Fibroblast of mammary gland (primary cell): ENCODE measurements at regions not wholly inside any gene's neighbourhood (a gene's known extent, or its start where the extent isn't known, plus 50 kb on each side); places are given as distances from the start of the nearest gene placed in this dataset.

Source experiments
- DNase-seq: peaks from one replicate; pipeline ENCODE4 v3.0.0-alpha.2; 2010; ENCODE audit warnings: low read depth
- H3K4me3 ChIP-seq: 2 replicates; pipeline ENCODE4 v1.5.1; 2011; ENCODE audit warnings: low read depth, mild to moderate bottlenecking, low read length, moderate library complexity; ENCODE audit not compliant: control insufficient read depth
- TF ChIP-seq, protein P1 (sequence below): conservative IDR thresholded peaks from 2 replicates; pipeline ENCODE4 v1.5.1; 2011; ENCODE audit warnings: low read depth, low read length, inconsistent platforms; ENCODE audit not compliant: control insufficient read depth, insufficient read depth

DNA sequence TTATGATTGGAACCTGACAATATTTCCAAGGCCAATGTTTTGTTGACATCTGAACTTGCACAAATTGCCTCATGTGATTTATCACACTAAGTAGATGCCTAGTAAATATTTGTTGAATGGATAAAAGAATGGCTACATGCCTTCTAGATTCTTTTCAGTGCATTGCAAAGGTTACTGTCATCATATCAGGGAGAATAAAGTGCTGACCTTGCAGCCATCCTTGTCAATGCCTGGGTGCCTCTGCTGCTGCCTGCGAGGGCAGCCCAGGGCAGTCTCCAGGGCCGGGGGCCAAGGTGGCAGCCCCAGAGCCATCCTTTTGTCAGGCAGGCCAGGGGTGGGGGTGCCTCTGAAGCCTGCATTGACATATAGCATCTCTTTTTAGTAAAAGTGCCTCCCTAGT, 325.6 kb upstream of the MTNR1B start:
- no peak overlapping the region for H3K4me3 ChIP-seq
- DNase-seq, result no peak
- TF ChIP-seq, protein P1, sequence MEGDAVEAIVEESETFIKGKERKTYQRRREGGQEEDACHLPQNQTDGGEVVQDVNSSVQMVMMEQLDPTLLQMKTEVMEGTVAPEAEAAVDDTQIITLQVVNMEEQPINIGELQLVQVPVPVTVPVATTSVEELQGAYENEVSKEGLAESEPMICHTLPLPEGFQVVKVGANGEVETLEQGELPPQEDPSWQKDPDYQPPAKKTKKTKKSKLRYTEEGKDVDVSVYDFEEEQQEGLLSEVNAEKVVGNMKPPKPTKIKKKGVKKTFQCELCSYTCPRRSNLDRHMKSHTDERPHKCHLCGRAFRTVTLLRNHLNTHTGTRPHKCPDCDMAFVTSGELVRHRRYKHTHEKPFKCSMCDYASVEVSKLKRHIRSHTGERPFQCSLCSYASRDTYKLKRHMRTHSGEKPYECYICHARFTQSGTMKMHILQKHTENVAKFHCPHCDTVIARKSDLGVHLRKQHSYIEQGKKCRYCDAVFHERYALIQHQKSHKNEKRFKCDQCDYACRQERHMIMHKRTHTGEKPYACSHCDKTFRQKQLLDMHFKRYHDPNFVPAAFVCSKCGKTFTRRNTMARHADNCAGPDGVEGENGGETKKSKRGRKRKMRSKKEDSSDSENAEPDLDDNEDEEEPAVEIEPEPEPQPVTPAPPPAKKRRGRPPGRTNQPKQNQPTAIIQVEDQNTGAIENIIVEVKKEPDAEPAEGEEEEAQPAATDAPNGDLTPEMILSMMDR, result no peak

DNA sequence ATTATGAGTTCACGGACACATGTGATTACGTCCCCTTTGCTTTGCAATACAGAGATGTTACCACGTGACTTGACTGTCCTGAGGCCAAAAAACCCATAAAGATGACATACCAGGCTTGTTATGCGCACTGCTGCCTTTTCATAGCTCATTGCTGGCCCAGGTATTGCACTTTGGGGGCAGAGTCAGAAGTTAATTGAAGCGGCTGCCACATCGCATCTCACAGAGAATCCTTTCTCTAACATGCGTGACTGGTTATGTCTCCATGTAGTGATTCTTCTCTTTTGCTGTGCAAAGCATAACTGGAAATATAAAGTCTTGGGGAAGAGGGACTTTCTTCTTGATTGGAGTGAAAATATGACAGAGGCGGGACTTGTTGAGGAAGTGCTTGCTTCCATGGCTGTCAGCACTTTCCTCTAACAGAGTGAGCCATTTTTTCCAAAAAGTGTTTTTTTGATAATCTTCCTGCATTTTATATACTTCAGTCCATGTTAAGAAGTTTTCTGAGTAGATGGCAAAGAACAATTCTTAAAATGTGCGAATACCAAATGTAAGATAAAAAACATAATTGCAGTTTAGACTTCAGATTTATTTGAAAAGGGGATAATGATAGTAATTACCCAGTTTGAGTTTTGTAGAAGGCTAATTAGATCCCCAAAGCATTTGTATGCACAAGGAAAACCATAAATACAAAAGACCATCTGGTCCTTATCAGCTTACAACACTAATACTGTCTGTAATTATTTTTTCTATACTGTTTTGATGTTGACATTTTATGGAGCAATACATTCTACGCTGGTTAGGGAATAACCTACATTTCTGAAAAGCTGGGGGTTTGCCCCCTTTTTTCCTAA, 324.6 kb upstream of the MTNR1B start:
- TF ChIP-seq, protein P1, result no peak
- DNase-seq, result no peak
- no peak overlapping the region for H3K4me3 ChIP-seq

DNA sequence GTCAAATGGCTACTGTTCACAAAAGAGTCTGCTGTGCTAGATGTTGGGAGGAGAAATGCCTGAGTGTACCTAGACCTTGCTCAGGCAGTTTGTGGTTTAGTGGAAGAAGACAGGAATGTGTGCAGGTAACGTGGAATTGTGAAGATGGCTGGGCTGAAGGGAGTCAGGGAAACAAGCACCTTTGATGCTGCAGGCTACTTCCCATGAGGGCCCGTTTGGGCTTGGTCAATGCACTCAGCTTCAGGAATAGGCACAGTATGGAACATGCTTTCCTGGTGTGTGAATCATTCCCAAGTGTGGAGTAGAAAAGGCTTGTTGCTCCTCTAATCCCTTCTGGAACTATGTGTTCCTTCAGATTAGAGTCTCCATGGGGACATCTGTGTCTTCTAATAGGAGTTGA, 318.3 kb upstream of the MTNR1B start:
- no peak overlapping the region for H3K4me3 ChIP-seq
- TF ChIP-seq, protein P1, result no peak
- no peak for DNase-seq

DNA sequence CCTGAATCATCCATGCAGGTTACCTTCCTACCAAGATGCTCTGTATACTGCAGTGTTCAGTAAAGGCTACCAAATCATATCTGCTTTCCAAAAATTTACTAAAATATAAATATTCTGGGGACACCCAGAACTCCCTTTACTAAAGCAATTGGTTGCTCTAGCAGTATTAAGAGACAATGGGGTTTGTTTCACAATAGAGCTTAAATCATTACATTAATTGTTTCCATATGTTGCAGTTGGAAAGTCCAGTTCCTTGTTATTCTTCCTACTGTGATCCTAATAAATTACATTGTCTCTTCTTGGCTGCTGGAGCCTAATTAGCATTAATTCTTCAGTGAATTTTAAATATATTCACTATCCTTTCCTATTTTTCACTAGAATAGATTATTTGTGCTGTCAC, 316.0 kb upstream of the MTNR1B start:
- TF ChIP-seq, protein P1, result no peak
- no peak overlapping the region for H3K4me3 ChIP-seq
- DNase-seq, result peak; percentile 9

DNA sequence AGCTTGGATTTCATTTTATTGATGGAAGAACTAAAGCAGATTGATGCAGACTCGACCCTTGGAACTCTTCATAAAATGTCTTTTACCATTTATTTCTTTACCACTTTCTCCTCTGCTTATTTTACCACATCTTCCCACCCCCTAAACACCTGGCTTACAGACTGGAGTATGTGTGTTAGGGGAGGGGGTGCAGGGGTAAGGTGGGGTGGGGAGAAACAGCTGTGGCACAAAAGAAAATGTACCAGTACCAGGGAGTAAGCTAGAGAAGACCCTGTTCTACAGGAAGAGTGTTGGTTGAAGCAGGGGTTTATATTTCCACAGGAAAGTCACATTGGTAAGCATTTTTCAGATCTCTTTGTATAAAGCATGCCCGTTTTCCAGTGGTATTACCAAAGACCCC, 312.7 kb upstream of the MTNR1B start:
- no peak overlapping the region for H3K4me3 ChIP-seq
- TF ChIP-seq, protein P1, result no peak
- DNase-seq, result no peak

DNA sequence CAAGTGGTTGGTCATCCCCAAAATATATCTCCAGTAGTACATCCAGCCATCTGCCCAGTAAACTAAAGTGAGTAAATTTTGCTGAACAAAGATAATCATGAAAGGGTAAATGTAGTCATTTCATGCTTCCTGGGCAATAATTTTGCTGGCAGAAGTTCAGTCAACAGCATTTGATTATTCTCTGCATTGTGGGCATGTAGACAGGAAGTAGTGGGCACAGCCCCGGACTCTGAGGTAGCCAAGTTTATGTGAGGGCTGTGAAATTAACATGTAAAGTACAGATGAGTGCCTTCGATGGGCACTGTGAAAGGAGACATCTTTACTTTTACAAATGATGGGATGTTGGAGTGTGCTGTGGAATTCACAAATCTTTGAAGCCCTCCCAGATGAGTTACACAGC, 312.2 kb upstream of the MTNR1B start:
- TF ChIP-seq, protein P1, result no peak
- no peak overlapping the region for H3K4me3 ChIP-seq
- no peak for DNase-seq

DNA sequence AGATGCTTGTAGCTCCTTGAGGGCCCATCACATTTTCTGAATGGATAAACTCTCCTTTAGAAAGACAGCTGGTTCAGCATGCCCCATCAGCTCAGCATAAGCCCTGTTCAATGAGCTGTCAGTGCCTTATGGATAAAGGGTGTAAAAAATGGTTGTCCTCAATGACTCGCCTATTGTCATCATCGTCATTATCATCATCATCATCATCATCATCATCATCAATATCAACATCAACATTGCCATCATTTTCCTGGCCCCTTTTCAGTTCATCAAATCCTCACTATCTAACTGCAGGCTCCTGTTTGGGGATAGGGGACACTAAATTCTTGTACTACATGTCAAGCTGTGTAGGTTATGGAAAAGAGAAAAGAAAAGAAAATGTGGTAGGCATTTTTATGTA, 310.7 kb upstream of the MTNR1B start:
- no peak overlapping the region for H3K4me3 ChIP-seq
- DNase-seq, result no peak
- TF ChIP-seq, protein P1, result no peak
